Heart left ventricle (tissue), 13 donors: ENCODE measurements at regions not wholly inside any gene's neighbourhood (a gene's known extent, or its start where the extent isn't known, plus 50 kb on each side); places are given as distances from the start of the nearest gene placed in this dataset.

Source experiments
- CTCF ChIP-seq, 12 donors: fragments of 200-600 bp; sonication (generic) in 4 of 12; IDR thresholded peaks; one replicate each; pipeline versions ENCODE4 v1.5.0 to v1.8.0; 2018 to 2022; ENCODE audit warnings: antibody characterized with exemption in 12 of 12, mild to moderate bottlenecking in 5 of 12
- POLR2A ChIP-seq, 2 donors: fragments of 450-650 bp; IDR thresholded peaks; one replicate each; pipeline ENCODE4 v1.6.1; 2017; ENCODE audit warnings: antibody characterized with exemption in 2 of 2, mild to moderate bottlenecking in 2 of 2, moderate library complexity in 2 of 2
- donor health status: ischemic (EF 13 %, LVEDD 7.1; RV severe dilation, severe dysfunction).
- donor health status: DM: no; HTN: yes; CAD: no.
- donor health status: DM: no; HTN: no; CAD: no.
- donor health status: ischemic (EF 25% LVEDD 6.9; RV normal size, moderate dysfunction).
- donor health status: ischemic (EF 25% LVEDD 5.7; RV mildly dilated, moderate dysfunction).
- donor health status: ischemic (EF 35%, LVEDD 5.7; RV mildly dilated, moderate dysfunction).
- donor health status: nonischemic (EF 11% LVEDD 7.7; RV severe dilation, severe dysfunction).
- donor health status: DM: yes; HTN: yes; CAD: no.
- donor health status: PGD.
- donor health status: ischemic (EF 29% LVEDD 5.4; RV normal size, mild dysfunction).
- donor health status: nonischemic (EF 23%, LVEDD 6.1; RV moderate dilation, normal function).

GRCh38 chr9:8244505-8245092, 445.0 kb upstream of the DMAC1 start:
- no peak for TF ChIP-seq CTCF (IDR thresholded peaks at IDR 0.05)
- TF ChIP-seq POLR2A (IDR thresholded peaks at IDR 0.05) = no peak
